ENCODE measurements at regions not wholly inside any gene's neighbourhood (a gene's known extent, or its start where the extent isn't known, plus 50 kb on each side); places are given as distances from the start of the nearest gene placed in this dataset.

- no peak for FAIRE-seq
These were observed 277.1 kb downstream of the EDEM1 start for GRCh38 chr3:5464649-5465048.

GRCh38 chr3:5465183-5465582 is 277.7 kb downstream of the EDEM1 start:
- TF ChIP-seq HES2 (IDR thresholded peaks at IDR 0.05), result no peak
- no peak for TF ChIP-seq TP53 (CRISPR knock-in tag; IDR thresholded peaks at IDR 0.05)
- no peak for TF ChIP-seq FOXS1 (CRISPR knock-in tag; IDR thresholded peaks at IDR 0.05)
- no peak for TF ChIP-seq FOSB (CRISPR knock-in tag; IDR thresholded peaks at IDR 0.05)
- TF ChIP-seq E2F6 (IDR thresholded peaks at IDR 0.05; ENCODE audit: borderline replicate concordance, low read depth), result no peak
- TF ChIP-seq POLR2A (IDR thresholded peaks at IDR 0.05; ENCODE audit: low read length), result no peak
- CTCF ChIA-PET, result no interaction called here
- H3K4me1 ChIP-seq, result no peaks in the 10 kb centered on the region
- H3K9me3 ChIP-seq, result no peaks in the 10 kb centered on the region
- FAIRE-seq (no peak), DNase-seq (ENCODE audit: low read depth in 1 of 2, low spot score in 1 of 2) (no peak), ATAC-seq (no peak)
- H3K4me3 ChIP-seq, result no peak overlapping the region
- H3K27ac ChIP-seq, result no peak overlapping the region
- WGBS (ENCODE audit: missing lambda C conversion rate), result 19% methylated on average over 3 of the region's 3 CpGs
- no peak overlapping the region for H3K4me2 ChIP-seq
- POLR2A ChIA-PET, result no interaction called here

More at GRCh38 chr3:5464649-5465048, 277.1 kb downstream of the EDEM1 start:
- ChIA-PET CTCF (no interaction called here), POLR2A (no interaction called here)
- Histone ChIP-seq H3K9me3 (no peaks in the 10 kb centered on the region), H3K4me1 (no peaks in the 10 kb centered on the region), H3K27ac (no peak overlapping the region), H3K4me2 (no peak overlapping the region), H3K4me3 (no peak overlapping the region)
- 40% methylated on average over 4 of the region's 4 CpGs for WGBS (ENCODE audit: missing lambda C conversion rate)
- no peak for DNase-seq (ENCODE audit: low read depth in 1 of 2, low spot score in 1 of 2)
- TF ChIP-seq TP53 (CRISPR knock-in tag; IDR thresholded peaks at IDR 0.05) (no peak), HOXB5 (CRISPR knock-in tag; IDR thresholded peaks at IDR 0.05) (no peak), BHLHE40 (IDR thresholded peaks at IDR 0.05; ENCODE audit: low read depth, low read length) (no peak), CTCF (IDR thresholded peaks at IDR 0.05) (no peak), PHF8 (IDR thresholded peaks at IDR 0.05; ENCODE audit: borderline replicate concordance, low read depth) (no peak), ELK1 (IDR thresholded peaks at IDR 0.05; ENCODE audit: low read depth, low read length) (no peak), CHD4 (IDR thresholded peaks at IDR 0.05; ENCODE audit: borderline replicate concordance) (no peak), ZFP36 (IDR thresholded peaks at IDR 0.05; ENCODE audit: borderline replicate concordance, partially characterized antibody) (no peak), EHMT2 (IDR thresholded peaks at IDR 0.05; ENCODE audit: low read depth) (no peak), E2F6 (IDR thresholded peaks at IDR 0.05; ENCODE audit: borderline replicate concordance, low read depth) (no peak), MYC (IDR thresholded peaks at IDR 0.05; ENCODE audit: borderline replicate concordance, low read length) (no peak), EHF (CRISPR knock-in tag; IDR thresholded peaks at IDR 0.05) (no peak), NFE2L2 (conservative IDR thresholded peaks at IDR 0.05; ENCODE audit: low read length) (no peak), MAFK (IDR thresholded peaks at IDR 0.05; ENCODE audit: partially characterized antibody) (no peak), PBX3 (IDR thresholded peaks at IDR 0.05) (no peak), ESRRA (IDR thresholded peaks at IDR 0.05; ENCODE audit: borderline replicate concordance, low read length) (no peak), RARB (CRISPR knock-in tag; IDR thresholded peaks at IDR 0.05) (no peak), USF2 (IDR thresholded peaks at IDR 0.05) (no peak)
- ATAC-seq, result no peak

Measured in A549 (cell line).